Activated CD4-positive, alpha-beta memory T cell treated with anti-CD3 and anti-CD28 coated beads, Interleukin-2, amount 10 ng/mL, durations not matched to agents 7 days and 5 days (primary cell): ENCODE measurements at regions not wholly inside any gene's neighbourhood (a gene's known extent, or its start where the extent isn't known, plus 50 kb on each side); places are given as distances from the start of the nearest gene placed in this dataset.

Experiments used
- CTCF ChIA-PET: fragments of 350-600 bp; sonication (Branson Sonifier 250); formaldehyde crosslinking; loops from one replicate; lab custom pipeline; 2021; ENCODE audit warnings: antibody characterized with exemption, inconsistent platforms; lab: Charles Lee
- POLR2A ChIA-PET: fragments of 350-600 bp; sonication (Branson Sonifier 250); formaldehyde crosslinking; loops from one replicate; lab custom pipeline; 2021; ENCODE audit warnings: antibody characterized with exemption; lab: Charles Lee
- DNase-seq: peaks from one replicate; pipeline ENCODE4 v3.0.0-alpha.2; 2020
- H3K27ac Mint-ChIP-seq: one replicate; pipeline ENCODE4 v1.8.0; 2021; ENCODE audit warnings: mild to moderate bottlenecking, mixed read lengths
- H3K27me3 Mint-ChIP-seq: one replicate; pipeline ENCODE4 v1.8.0; 2021; ENCODE audit warnings: mixed read lengths
- H3K36me3 Mint-ChIP-seq: one replicate; pipeline ENCODE4 v1.8.0; 2021; ENCODE audit warnings: low read depth, mixed read lengths
- H3K4me1 Mint-ChIP-seq: one replicate; pipeline ENCODE4 v1.8.0; 2021; ENCODE audit warnings: mixed read lengths
- H3K4me3 Mint-ChIP-seq: one replicate; pipeline ENCODE4 v1.8.0; 2021; ENCODE audit warnings: mild to moderate bottlenecking, mixed read lengths
- H3K9me3 Mint-ChIP-seq: one replicate; pipeline ENCODE4 v1.8.0; 2021; ENCODE audit warnings: mixed read lengths

DNA sequence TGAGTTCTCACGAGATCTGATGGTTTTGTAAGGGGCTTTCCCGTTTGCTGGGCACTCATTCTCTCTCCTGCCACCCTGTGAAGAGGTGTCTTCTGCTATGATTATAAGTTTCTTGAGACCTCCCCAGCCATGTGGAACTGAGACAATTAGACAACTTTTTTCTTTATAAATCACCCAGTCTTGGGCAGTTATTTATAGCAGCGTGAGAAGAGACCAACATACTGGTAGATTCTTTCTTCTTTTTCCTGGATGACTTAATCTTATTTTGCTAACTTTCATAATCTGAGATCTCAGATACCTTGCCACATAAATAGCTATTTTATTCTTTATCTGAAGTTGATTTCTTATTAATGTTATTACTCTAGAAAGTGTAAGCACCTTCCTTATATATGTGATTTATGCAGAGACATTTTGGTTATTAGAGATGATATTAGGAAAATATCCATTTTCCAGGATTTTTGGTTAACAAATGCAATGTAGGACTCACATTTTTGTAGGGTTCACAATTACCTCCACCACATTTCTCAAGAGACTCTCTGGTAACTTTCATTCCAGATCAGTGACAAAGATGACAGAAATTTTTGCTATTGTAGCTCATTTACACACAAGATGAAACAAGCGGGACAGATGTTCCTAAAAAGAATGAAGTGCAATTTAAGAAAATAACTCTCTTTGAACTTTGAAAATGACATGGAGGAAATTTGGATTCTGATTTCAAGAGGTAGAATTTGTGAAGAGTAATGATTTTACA, 97.9 kb upstream of the RND3 start:
- POLR2A ChIA-PET = no interaction called here
- no peak overlapping the region for H3K27ac Mint-ChIP-seq
- no peaks in the 10 kb centered on the region for H3K27me3 Mint-ChIP-seq
- no peaks in the 10 kb centered on the region for H3K36me3 Mint-ChIP-seq
- CTCF ChIA-PET = no interaction called here
- no peaks in the 10 kb centered on the region for H3K4me1 Mint-ChIP-seq
- no peak overlapping the region for H3K4me3 Mint-ChIP-seq
- no peaks in the 10 kb centered on the region for H3K9me3 Mint-ChIP-seq
- no peak for DNase-seq

DNA sequence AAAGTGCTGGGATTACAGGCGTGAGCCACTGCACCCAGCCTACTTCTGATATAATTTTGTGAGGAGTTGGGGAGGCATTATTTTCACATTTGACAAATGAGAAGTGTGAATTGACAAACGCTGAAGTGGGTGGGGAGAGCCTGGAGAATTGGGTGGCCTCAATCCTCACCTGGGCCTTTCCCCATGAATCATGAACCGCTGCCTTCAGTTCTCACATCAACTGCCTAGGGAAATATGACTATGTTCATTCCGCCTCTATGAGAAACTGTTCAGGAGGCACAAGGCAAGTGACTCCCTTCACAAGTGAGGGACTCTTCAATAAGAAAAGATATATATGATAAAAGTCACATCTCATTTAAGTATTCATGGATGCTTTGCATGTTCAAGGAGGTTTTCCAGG, 96.6 kb upstream of the RND3 start:
- no peaks in the 10 kb centered on the region for H3K4me1 Mint-ChIP-seq
- ChIA-PET CTCF (no interaction called here), POLR2A (no interaction called here)
- peaks cover 7% of the 10 kb centered on the region for H3K9me3 Mint-ChIP-seq
- DNase-seq = no peak
- H3K27me3 Mint-ChIP-seq = no peaks in the 10 kb centered on the region
- no peak overlapping the region for H3K4me3 Mint-ChIP-seq
- H3K36me3 Mint-ChIP-seq = no peaks in the 10 kb centered on the region
- H3K27ac Mint-ChIP-seq = no peak overlapping the region

- ChIA-PET CTCF (no interaction called here), POLR2A (no interaction called here)
- Mint-ChIP-seq H3K4me1 (no peaks in the 10 kb centered on the region), H3K36me3 (no peaks in the 10 kb centered on the region), H3K27me3 (no peaks in the 10 kb centered on the region), H3K9me3 (peaks cover 16% of the 10 kb centered on the region), H3K27ac (no peak overlapping the region), H3K4me3 (no peak overlapping the region)
- DNase-seq = no peak
Observed at GRCh38 chr2:150581717-150582472, 94.4 kb upstream of the RND3 start.

DNA sequence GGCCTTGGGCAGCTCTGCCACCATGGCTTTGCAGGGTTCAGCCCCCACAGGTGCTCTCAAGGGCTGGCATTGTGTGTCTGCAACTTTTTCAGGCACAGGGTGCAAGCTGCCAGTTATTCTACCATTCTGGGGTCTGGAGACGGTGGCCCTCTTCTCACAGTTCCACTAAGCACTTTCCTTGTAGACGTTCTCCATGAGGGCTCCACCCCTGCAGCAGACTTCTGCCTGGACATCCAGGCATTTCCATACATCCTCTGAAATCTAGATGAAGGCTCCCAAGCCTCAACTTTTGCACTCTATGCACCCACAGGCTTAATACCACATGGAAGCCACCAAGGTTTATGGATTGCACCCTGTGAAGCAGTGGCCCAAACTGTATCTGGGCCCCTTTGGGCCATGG, 91.0 kb upstream of the RND3 start:
- Mint-ChIP-seq H3K9me3 (peaks cover 16% of the 10 kb centered on the region), H3K4me3 (no peak overlapping the region), H3K27ac (no peak overlapping the region), H3K4me1 (no peaks in the 10 kb centered on the region), H3K36me3 (no peaks in the 10 kb centered on the region), H3K27me3 (no peaks in the 10 kb centered on the region)
- ChIA-PET POLR2A (no interaction called here), CTCF (no interaction called here)
- no peak for DNase-seq

DNA sequence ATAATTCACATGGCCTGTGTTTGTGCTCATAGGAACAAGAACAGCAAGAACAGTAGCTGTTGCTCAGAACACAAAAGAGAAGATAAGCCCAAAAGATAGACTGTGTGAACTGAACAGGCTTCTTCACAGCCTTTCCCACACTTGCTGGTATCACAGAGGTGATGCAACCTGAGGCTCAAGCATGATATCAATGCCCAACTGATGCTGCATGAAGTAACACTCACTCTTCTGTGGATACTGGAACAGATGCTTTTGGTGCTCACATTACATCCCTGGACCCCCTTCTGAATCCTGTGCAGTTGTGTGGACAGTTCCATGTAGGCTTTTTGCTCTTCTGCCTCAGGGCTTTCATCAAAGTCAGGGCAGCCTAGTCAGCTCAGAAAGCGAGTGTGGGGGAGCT, 88.4 kb upstream of the RND3 start:
- H3K36me3 Mint-ChIP-seq = no peaks in the 10 kb centered on the region
- ChIA-PET CTCF (no interaction called here), POLR2A (no interaction called here)
- H3K4me3 Mint-ChIP-seq = no peak overlapping the region
- no peak for DNase-seq
- peaks cover 16% of the 10 kb centered on the region for H3K9me3 Mint-ChIP-seq
- no peak overlapping the region for H3K27ac Mint-ChIP-seq
- H3K4me1 Mint-ChIP-seq = no peaks in the 10 kb centered on the region
- H3K27me3 Mint-ChIP-seq = no peaks in the 10 kb centered on the region

DNA sequence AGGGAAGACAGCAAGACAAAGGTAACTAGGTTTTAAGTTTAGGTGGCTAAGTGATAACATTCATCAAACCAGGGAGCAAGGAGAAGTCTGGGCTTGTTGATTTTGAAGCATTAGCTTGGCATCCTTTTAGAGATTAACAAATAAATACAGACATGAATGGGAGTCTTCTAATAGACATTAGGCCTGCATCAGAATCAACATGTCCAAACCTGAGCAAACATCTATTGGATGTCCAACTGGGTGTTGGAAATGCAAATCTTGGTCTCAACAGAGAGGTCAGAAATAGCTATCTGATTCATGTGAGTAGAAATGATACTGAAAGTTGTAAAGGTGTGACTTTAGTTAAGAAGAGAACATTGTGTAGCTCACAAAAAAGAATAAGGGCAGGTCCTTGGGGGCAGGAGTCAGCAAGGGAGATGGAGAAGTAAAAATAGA, 85.5 kb upstream of the RND3 start:
- Mint-ChIP-seq H3K36me3 (no peaks in the 10 kb centered on the region), H3K4me3 (no peak overlapping the region), H3K27me3 (no peaks in the 10 kb centered on the region), H3K9me3 (peaks cover 6% of the 10 kb centered on the region), H3K27ac (no peak overlapping the region), H3K4me1 (no peaks in the 10 kb centered on the region)
- no peak for DNase-seq
- CTCF ChIA-PET = no interaction called here
- POLR2A ChIA-PET = no interaction called here

DNA sequence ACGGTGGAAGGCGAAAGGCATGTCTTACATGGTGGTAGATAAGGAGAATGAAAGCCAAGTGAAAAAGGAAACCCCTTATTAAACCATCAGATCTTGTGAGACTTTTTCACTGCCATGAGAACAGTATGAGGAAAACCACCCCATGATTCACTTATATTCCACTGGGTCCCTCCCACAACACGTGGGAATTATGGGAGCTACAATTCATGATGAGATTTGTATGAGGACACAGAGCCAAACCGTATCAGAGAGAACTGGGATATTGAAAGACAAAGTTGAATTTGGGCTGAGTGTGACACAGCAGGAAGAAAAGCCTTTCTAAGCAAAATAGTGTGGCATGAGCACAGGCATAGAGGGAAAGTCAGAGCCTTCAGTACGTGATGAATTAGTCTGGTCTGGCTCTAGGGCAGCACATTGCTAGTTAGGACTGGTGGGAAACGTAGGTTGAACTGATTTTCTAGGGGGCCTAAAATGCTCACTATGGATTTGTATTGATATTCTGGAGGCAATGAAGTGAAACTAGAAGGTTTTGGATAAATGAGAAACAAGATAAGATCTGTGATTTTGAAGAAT, 84.8 kb upstream of the RND3 start:
- ChIA-PET CTCF (no interaction called here), POLR2A (no interaction called here)
- no peaks in the 10 kb centered on the region for H3K36me3 Mint-ChIP-seq
- H3K4me3 Mint-ChIP-seq = no peak overlapping the region
- no peaks in the 10 kb centered on the region for H3K9me3 Mint-ChIP-seq
- H3K4me1 Mint-ChIP-seq = no peaks in the 10 kb centered on the region
- no peaks in the 10 kb centered on the region for H3K27me3 Mint-ChIP-seq
- no peak overlapping the region for H3K27ac Mint-ChIP-seq
- DNase-seq = no peak

DNA sequence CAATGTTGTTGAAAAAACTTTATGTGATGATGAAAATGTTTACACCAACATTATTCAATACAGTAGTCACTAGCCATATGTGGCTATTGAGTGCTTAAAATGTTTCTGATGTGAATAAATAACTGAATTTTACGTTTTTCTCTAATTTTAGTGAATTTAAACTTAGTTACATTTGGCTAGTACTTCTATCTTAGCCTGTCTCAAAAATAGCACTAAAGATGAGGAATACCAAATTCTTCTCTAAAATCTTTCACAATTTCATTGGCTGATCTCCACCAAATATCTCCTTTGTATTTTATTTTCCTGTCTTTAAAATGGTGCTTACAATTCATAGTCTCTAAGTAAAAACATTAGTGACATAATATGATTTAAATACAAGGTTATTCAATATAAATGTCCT, 83.7 kb upstream of the RND3 start:
- H3K36me3 Mint-ChIP-seq = no peaks in the 10 kb centered on the region
- H3K4me1 Mint-ChIP-seq = no peaks in the 10 kb centered on the region

DNA sequence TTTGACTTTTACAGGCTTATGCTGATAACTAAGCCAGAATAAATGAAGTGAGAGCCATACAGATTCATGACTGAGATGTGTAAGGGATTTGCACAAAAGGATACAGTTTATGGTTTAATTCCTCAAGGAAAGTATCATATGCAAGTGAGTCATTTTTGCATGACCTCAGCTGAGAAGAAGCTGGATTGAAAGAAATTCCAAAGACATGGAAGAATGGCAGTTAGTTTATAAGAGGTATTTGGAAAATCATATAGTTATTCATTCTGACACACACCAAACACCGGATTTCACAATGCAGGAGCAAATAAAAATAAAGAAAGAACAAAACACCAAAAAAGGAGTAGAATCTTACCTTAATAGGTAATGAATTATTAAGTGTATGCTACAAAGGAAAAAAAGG, 83.2 kb upstream of the RND3 start:
- Mint-ChIP-seq H3K36me3 (no peaks in the 10 kb centered on the region), H3K27me3 (no peaks in the 10 kb centered on the region), H3K9me3 (no peaks in the 10 kb centered on the region), H3K27ac (no peak overlapping the region), H3K4me1 (no peaks in the 10 kb centered on the region), H3K4me3 (no peak overlapping the region)
- CTCF ChIA-PET = no interaction called here
- no peak for DNase-seq
- POLR2A ChIA-PET = no interaction called here

More for the DNA sequence above, 83.7 kb upstream of the RND3 start:
- Mint-ChIP-seq H3K27me3 (no peaks in the 10 kb centered on the region), H3K9me3 (no peaks in the 10 kb centered on the region), H3K4me3 (no peak overlapping the region), H3K27ac (no peak overlapping the region)
- no peak for DNase-seq
- CTCF ChIA-PET = no interaction called here
- POLR2A ChIA-PET = no interaction called here

GRCh38 chr2:150569761-150570160, 82.3 kb upstream of the RND3 start:
- ChIA-PET CTCF (no interaction called here), POLR2A (no interaction called here)
- Mint-ChIP-seq H3K27ac (no peak overlapping the region), H3K36me3 (no peaks in the 10 kb centered on the region), H3K4me3 (no peak overlapping the region), H3K4me1 (no peaks in the 10 kb centered on the region), H3K27me3 (no peaks in the 10 kb centered on the region), H3K9me3 (no peaks in the 10 kb centered on the region)
- DNase-seq = no peak

GRCh38 chr2:150567771-150568301, 80.4 kb upstream of the RND3 start:
- ChIA-PET CTCF (no interaction called here), POLR2A (no interaction called here)
- Mint-ChIP-seq H3K27ac (no peak overlapping the region), H3K36me3 (no peaks in the 10 kb centered on the region), H3K4me3 (no peak overlapping the region), H3K9me3 (no peaks in the 10 kb centered on the region), H3K27me3 (no peaks in the 10 kb centered on the region), H3K4me1 (no peaks in the 10 kb centered on the region)
- no peak for DNase-seq

- CTCF ChIA-PET = no interaction called here
- Mint-ChIP-seq H3K4me3 (no peak overlapping the region), H3K27ac (no peak overlapping the region), H3K4me1 (no peaks in the 10 kb centered on the region), H3K36me3 (no peaks in the 10 kb centered on the region), H3K9me3 (no peaks in the 10 kb centered on the region), H3K27me3 (no peaks in the 10 kb centered on the region)
- no peak for DNase-seq
- POLR2A ChIA-PET = no interaction called here
Observed at GRCh38 chr2:150566289-150566688, 78.8 kb upstream of the RND3 start.

DNA sequence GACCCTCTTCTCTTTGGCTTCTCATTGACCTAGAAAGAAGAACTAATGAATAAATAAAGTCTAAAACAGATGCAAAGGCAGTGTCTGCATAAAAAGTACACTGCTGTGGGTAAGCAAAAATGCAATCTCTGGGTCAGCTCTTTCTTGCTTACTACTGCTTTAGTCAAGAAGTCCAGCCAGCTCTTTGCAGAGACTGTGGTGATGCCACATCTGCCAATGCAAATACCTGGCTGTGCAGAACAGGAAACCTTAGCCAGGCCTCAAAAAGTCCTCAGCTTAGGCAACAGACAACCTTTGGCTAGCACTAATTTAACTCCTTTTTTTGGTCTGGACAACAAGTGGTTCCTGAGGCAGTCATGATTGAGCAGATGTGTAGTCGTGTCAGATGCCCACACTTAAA, 73.6 kb upstream of the RND3 start:
- ChIA-PET CTCF (no interaction called here), POLR2A (no interaction called here)
- DNase-seq = no peak
- Mint-ChIP-seq H3K4me3 (no peak overlapping the region), H3K9me3 (no peaks in the 10 kb centered on the region), H3K4me1 (no peaks in the 10 kb centered on the region), H3K27me3 (no peaks in the 10 kb centered on the region), H3K36me3 (no peaks in the 10 kb centered on the region), H3K27ac (no peak overlapping the region)
